ENCODE measurements at regions not wholly inside any gene's neighbourhood (a gene's known extent, or its start where the extent isn't known, plus 50 kb on each side); places are given as distances from the start of the nearest gene placed in this dataset.

GRCh38 chr12:125262851-125263250 lies 197.6 kb downstream of the AACS start:
- Histone ChIP-seq H3K9me3 (ENCODE audit: control insufficient read depth in 2 of 2, low read length in 2 of 2) (no peaks in the 10 kb centered on the region), H3K9ac (ENCODE audit: low read depth in 1 of 2, low read length in 2 of 2) (no peak overlapping the region), H3K4me3 (ENCODE audit: low read length in 2 of 2) (no peak overlapping the region), H3K4me1 (ENCODE audit: control insufficient read depth in 2 of 2, insufficient read depth in 2 of 2, low read length in 2 of 2) (no peaks in the 10 kb centered on the region), H3K27me3 (ENCODE audit: control insufficient read depth in 2 of 2, insufficient read depth in 2 of 2, low read length in 2 of 2) (no peaks in the 10 kb centered on the region), H3K36me3 (ENCODE audit: control insufficient read depth in 2 of 2, insufficient read depth in 2 of 2, low read length in 2 of 2) (no peaks in the 10 kb centered on the region), H3K27ac (ENCODE audit: low read depth in 2 of 2, low read length in 2 of 2) (no peak overlapping the region)

DNA sequence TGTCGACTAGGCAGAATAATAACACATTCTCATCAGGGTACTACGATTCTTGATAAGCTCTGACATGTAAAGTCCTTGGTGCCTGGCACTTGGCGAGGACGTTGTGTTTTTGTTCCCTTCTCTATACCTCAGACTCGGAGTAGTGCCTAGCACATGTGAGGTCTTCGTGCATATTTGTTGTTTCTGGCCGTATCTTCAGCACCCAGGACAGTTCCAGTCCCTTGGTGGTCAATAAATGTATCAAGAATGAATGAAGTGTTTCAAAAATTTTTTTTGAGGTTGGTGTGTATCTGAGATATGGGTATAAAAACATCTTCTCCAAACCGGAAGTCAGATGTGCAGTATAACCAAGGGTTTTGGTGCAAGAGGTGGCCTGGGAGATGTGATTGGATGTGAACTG lies 198.2 kb downstream of the AACS start:
- Histone ChIP-seq H3K4me3 (ENCODE audit: low read length in 2 of 2) (no peak overlapping the region), H3K27me3 (ENCODE audit: control insufficient read depth in 2 of 2, insufficient read depth in 2 of 2, low read length in 2 of 2) (no peaks in the 10 kb centered on the region), H3K36me3 (ENCODE audit: control insufficient read depth in 2 of 2, insufficient read depth in 2 of 2, low read length in 2 of 2) (no peaks in the 10 kb centered on the region), H3K9me3 (ENCODE audit: control insufficient read depth in 2 of 2, low read length in 2 of 2) (no peaks in the 10 kb centered on the region), H3K9ac (ENCODE audit: low read depth in 1 of 2, low read length in 2 of 2) (no peak overlapping the region), H3K4me1 (ENCODE audit: control insufficient read depth in 2 of 2, insufficient read depth in 2 of 2, low read length in 2 of 2) (no peaks in the 10 kb centered on the region), H3K27ac (ENCODE audit: low read depth in 2 of 2, low read length in 2 of 2) (no peak overlapping the region)

DNA sequence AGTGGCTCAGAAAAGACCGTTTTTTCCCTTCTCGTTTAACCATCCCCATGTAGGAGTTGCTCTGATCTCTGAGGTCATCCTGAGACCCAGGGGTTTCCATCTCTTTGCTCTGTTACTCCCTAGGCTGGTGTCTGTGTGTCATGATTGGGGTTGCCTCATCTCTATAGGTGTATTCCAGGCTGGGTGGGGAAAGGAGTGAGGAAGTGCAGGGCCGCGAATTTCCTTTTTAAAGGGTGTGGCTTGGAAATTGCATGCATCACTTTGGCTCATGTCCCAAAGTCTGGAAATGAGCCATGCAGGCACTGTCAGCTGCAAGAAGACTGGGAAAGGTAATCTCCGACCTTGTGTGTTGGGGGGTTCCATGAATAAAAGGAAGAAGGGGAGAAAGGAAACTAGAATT lies 201.9 kb downstream of the AACS start:
- Histone ChIP-seq H3K27me3 (ENCODE audit: control insufficient read depth in 2 of 2, insufficient read depth in 2 of 2, low read length in 2 of 2) (no peaks in the 10 kb centered on the region), H3K36me3 (ENCODE audit: control insufficient read depth in 2 of 2, insufficient read depth in 2 of 2, low read length in 2 of 2) (no peaks in the 10 kb centered on the region), H3K27ac (ENCODE audit: low read depth in 2 of 2, low read length in 2 of 2) (no peak overlapping the region), H3K9ac (ENCODE audit: low read depth in 1 of 2, low read length in 2 of 2) (no peak overlapping the region), H3K9me3 (ENCODE audit: control insufficient read depth in 2 of 2, low read length in 2 of 2) (no peaks in the 10 kb centered on the region), H3K4me1 (ENCODE audit: control insufficient read depth in 2 of 2, insufficient read depth in 2 of 2, low read length in 2 of 2) (no peaks in the 10 kb centered on the region), H3K4me3 (ENCODE audit: low read length in 2 of 2) (no peak overlapping the region)

DNA sequence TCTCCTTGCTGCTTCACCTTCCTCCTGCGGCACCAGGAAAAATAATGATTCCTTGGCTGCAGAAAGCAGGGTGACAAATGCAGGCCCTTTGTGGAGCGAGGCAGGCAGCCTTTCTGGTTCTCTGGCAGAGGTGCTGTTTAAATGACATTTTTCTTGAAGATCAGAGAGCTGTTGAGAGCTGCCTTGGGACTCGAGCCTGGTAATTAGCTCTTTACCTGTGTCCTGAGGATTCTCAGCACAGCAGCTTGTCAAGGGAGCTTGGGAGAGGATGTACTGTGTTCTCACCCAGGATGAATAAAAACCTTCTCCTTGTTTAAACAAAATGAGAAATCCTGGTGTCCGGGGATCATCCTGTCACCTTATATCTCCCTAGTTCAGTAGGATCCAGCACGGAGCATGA lies 204.0 kb downstream of the AACS start:
- Histone ChIP-seq H3K9ac (ENCODE audit: low read depth in 1 of 2, low read length in 2 of 2) (no peak overlapping the region), H3K36me3 (ENCODE audit: control insufficient read depth in 2 of 2, insufficient read depth in 2 of 2, low read length in 2 of 2) (peaks cover 0 to 2% of the 10 kb centered on the region in 2 donors), H3K4me1 (ENCODE audit: control insufficient read depth in 2 of 2, insufficient read depth in 2 of 2, low read length in 2 of 2) (no peaks in the 10 kb centered on the region), H3K4me3 (ENCODE audit: low read length in 2 of 2) (no peak overlapping the region), H3K27me3 (ENCODE audit: control insufficient read depth in 2 of 2, insufficient read depth in 2 of 2, low read length in 2 of 2) (peaks cover 0 to 2% of the 10 kb centered on the region in 2 donors), H3K9me3 (ENCODE audit: control insufficient read depth in 2 of 2, low read length in 2 of 2) (no peaks in the 10 kb centered on the region), H3K27ac (ENCODE audit: low read depth in 2 of 2, low read length in 2 of 2) (no peak overlapping the region)

GRCh38 chr12:125271892-125272291 lies 206.7 kb downstream of the AACS start:
- Histone ChIP-seq H3K27me3 (ENCODE audit: control insufficient read depth in 2 of 2, insufficient read depth in 2 of 2, low read length in 2 of 2) (peaks cover 0 to 3% of the 10 kb centered on the region in 2 donors), H3K27ac (ENCODE audit: low read depth in 2 of 2, low read length in 2 of 2) (no peak overlapping the region), H3K4me3 (ENCODE audit: low read length in 2 of 2) (no peak overlapping the region), H3K9ac (ENCODE audit: low read depth in 1 of 2, low read length in 2 of 2) (no peak overlapping the region), H3K9me3 (ENCODE audit: control insufficient read depth in 2 of 2, low read length in 2 of 2) (no peaks in the 10 kb centered on the region), H3K36me3 (ENCODE audit: control insufficient read depth in 2 of 2, insufficient read depth in 2 of 2, low read length in 2 of 2) (peaks cover 0 to 2% of the 10 kb centered on the region in 2 donors), H3K4me1 (ENCODE audit: control insufficient read depth in 2 of 2, insufficient read depth in 2 of 2, low read length in 2 of 2) (no peaks in the 10 kb centered on the region)

DNA sequence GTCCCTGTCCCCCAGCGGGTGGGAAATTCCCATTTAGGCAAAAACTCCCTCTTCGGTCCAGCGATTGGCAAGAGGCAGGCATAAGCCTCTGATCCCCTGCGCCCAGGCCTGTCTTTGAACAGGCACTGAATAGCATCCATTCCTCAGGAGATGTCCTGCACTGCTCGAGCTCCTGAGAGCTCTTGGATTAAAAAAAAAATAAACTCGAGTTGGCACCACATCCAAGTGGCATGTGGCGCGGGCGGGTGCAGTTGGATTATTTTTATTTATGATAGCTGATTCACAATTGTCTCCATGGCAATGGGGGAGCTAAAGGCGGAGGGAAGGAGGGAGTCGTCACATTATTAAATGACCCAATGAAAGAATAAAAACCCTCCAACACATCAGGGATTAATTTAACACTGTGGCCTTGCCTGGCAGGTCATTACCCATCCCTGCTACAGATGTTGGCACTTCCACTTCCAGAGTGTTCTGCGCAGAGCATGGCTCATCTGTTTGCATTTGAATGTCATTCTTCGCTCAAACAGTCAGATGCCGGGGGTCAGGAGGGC lies 207.2 kb downstream of the AACS start:
- Histone ChIP-seq H3K9ac (ENCODE audit: low read depth in 1 of 2, low read length in 2 of 2) (no peak overlapping the region), H3K27ac (ENCODE audit: low read depth in 2 of 2, low read length in 2 of 2) (no peak overlapping the region), H3K27me3 (ENCODE audit: control insufficient read depth in 2 of 2, insufficient read depth in 2 of 2, low read length in 2 of 2) (peaks cover 0 to 3% of the 10 kb centered on the region in 2 donors), H3K36me3 (ENCODE audit: control insufficient read depth in 2 of 2, insufficient read depth in 2 of 2, low read length in 2 of 2) (peaks cover 0 to 2% of the 10 kb centered on the region in 2 donors), H3K4me3 (ENCODE audit: low read length in 2 of 2) (no peak overlapping the region), H3K4me1 (ENCODE audit: control insufficient read depth in 2 of 2, insufficient read depth in 2 of 2, low read length in 2 of 2) (no peaks in the 10 kb centered on the region), H3K9me3 (ENCODE audit: control insufficient read depth in 2 of 2, low read length in 2 of 2) (no peaks in the 10 kb centered on the region)

- no peaks in the 10 kb centered on the region for H3K4me1 ChIP-seq (ENCODE audit: control insufficient read depth in 2 of 2, insufficient read depth in 2 of 2, low read length in 2 of 2)
These were observed 211.3 kb downstream of the AACS start for GRCh38 chr12:125276567-125276966.

DNA sequence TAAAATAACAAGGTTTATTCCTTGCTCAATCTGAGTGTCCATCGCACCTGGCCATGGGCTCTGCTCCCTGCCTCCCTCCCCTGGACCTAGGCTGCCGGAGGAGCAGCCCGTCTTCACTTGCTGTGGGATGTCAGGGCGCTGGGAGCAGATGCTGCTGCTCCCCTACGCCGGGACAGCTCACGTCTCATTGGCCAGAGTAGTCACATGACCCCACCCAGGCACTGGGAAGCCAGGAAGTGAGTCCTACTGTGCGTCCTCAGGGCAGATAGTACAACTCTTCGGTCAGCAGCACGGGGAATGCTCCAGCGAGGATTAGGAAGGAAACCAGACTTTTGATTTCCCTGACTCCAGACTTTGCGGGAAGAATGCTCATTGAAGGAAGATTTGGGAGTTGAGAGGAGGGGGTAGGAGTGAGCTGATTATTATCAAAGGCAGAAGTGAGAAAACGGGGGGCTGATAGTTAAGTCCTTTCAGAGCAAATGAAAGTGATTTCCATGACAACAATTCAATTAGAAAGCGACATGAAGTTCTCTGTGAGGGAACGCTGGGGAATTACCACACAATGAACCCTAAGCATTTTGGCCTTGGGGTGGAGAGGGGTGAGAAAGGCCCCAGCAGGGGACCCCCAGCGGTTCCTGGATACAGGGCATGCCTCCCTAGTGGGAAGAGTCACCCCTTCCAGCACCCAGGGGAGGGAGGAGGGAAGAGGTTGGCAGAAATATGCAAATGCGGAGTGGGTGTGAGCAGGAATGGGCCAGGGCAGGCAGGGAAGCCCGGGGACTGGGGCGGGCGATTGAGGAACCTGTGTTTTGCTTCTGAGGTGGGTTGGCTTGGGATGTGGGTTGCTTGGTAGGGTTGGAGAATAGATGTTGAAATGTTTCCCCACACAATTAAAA lies 215.5 kb downstream of the AACS start:
- Histone ChIP-seq H3K36me3 (ENCODE audit: control insufficient read depth in 2 of 2, insufficient read depth in 2 of 2, low read length in 2 of 2) (no peaks in the 10 kb centered on the region), H3K27me3 (ENCODE audit: control insufficient read depth in 2 of 2, insufficient read depth in 2 of 2, low read length in 2 of 2) (no peaks in the 10 kb centered on the region), H3K27ac (ENCODE audit: low read depth in 2 of 2, low read length in 2 of 2) (no peak overlapping the region), H3K4me1 (ENCODE audit: control insufficient read depth in 2 of 2, insufficient read depth in 2 of 2, low read length in 2 of 2) (no peaks in the 10 kb centered on the region), H3K9ac (ENCODE audit: low read depth in 1 of 2, low read length in 2 of 2) (no peak overlapping the region), H3K4me3 (ENCODE audit: low read length in 2 of 2) (no peak overlapping the region), H3K9me3 (ENCODE audit: control insufficient read depth in 2 of 2, low read length in 2 of 2) (no peaks in the 10 kb centered on the region)

More at GRCh38 chr12:125276567-125276966, 211.3 kb downstream of the AACS start:
- H3K9ac ChIP-seq (ENCODE audit: low read depth in 1 of 2, low read length in 2 of 2) = no peak overlapping the region
- no peak overlapping the region for H3K4me3 ChIP-seq (ENCODE audit: low read length in 2 of 2)
- H3K27me3 ChIP-seq (ENCODE audit: control insufficient read depth in 2 of 2, insufficient read depth in 2 of 2, low read length in 2 of 2) = peaks cover 0 to 3% of the 10 kb centered on the region in 2 donors
- no peak overlapping the region for H3K27ac ChIP-seq (ENCODE audit: low read depth in 2 of 2, low read length in 2 of 2)
- H3K36me3 ChIP-seq (ENCODE audit: control insufficient read depth in 2 of 2, insufficient read depth in 2 of 2, low read length in 2 of 2) = peaks cover 0 to 2% of the 10 kb centered on the region in 2 donors
- no peaks in the 10 kb centered on the region for H3K9me3 ChIP-seq (ENCODE audit: control insufficient read depth in 2 of 2, low read length in 2 of 2)

GRCh38 chr12:125282921-125283320 lies 217.7 kb downstream of the AACS start:
- no peak overlapping the region for H3K27ac ChIP-seq (ENCODE audit: low read depth in 2 of 2, low read length in 2 of 2)
- no peak overlapping the region for H3K4me3 ChIP-seq (ENCODE audit: low read length in 2 of 2)
- H3K9ac ChIP-seq (ENCODE audit: low read depth in 1 of 2, low read length in 2 of 2) = no peak overlapping the region
- no peaks in the 10 kb centered on the region for H3K36me3 ChIP-seq (ENCODE audit: control insufficient read depth in 2 of 2, insufficient read depth in 2 of 2, low read length in 2 of 2)
- no peaks in the 10 kb centered on the region for H3K27me3 ChIP-seq (ENCODE audit: control insufficient read depth in 2 of 2, insufficient read depth in 2 of 2, low read length in 2 of 2)
- H3K4me1 ChIP-seq (ENCODE audit: control insufficient read depth in 2 of 2, insufficient read depth in 2 of 2, low read length in 2 of 2) = no peaks in the 10 kb centered on the region
- H3K9me3 ChIP-seq (ENCODE audit: control insufficient read depth in 2 of 2, low read length in 2 of 2) = no peaks in the 10 kb centered on the region

DNA sequence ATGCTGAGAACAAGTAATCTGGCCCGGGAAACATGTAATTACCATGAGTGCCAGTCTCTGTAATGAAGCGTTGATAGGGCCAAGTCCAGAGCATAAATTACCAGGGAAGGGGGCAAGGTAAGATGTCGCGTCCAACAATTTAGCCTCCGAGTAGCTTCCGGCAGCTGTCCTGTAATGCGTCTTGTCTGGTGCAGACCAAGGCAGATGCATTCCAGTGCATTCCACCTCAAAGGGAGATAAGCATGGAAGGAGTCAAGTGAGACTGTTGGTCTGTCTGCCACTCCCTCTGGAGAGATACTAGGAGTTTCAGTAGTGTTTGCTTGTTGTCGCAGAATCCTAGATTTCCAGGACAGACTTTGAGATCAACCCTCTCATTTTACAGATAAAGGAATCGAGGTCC lies 218.3 kb downstream of the AACS start:
- Histone ChIP-seq H3K36me3 (ENCODE audit: control insufficient read depth in 2 of 2, insufficient read depth in 2 of 2, low read length in 2 of 2) (no peaks in the 10 kb centered on the region), H3K4me3 (ENCODE audit: low read length in 2 of 2) (no peak overlapping the region), H3K27ac (ENCODE audit: low read depth in 2 of 2, low read length in 2 of 2) (no peak overlapping the region), H3K27me3 (ENCODE audit: control insufficient read depth in 2 of 2, insufficient read depth in 2 of 2, low read length in 2 of 2) (no peaks in the 10 kb centered on the region), H3K4me1 (ENCODE audit: control insufficient read depth in 2 of 2, insufficient read depth in 2 of 2, low read length in 2 of 2) (no peaks in the 10 kb centered on the region), H3K9me3 (ENCODE audit: control insufficient read depth in 2 of 2, low read length in 2 of 2) (no peaks in the 10 kb centered on the region), H3K9ac (ENCODE audit: low read depth in 1 of 2, low read length in 2 of 2) (no peak overlapping the region)
